ENCODE measurements at regions not wholly inside any gene's neighbourhood (a gene's known extent, or its start where the extent isn't known, plus 50 kb on each side); places are given as distances from the start of the nearest gene placed in this dataset.

DNA sequence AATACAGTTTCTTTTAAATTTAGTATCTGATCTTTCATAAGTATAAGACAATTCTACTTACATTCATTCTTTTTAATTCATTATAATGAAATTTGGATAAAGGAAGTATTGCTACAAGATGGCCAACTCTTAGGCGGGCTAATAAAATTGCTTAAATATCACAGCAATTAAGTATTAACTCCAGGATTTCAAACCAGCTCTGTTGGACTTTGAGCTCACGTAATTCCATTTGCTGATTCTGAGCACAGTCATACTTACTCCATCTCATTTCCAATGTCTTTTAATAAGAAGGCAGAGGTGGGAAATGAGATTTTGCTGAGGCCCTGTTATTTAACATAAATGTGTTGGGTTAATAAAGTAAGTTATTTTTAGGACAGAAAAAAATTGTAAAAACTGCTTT is 748.1 kb downstream of the KCNA4 start:
- ChIA-PET POLR2A (no interaction called here), CTCF (interaction anchor here (1.0 kb wide), 1 partner anchor 65 kb away, joined by 3 read pairs; no protein-coding TSS in a partner anchor)
- no peaks in the 10 kb centered on the region for H3K36me3 ChIP-seq (ENCODE audit: control insufficient read depth, insufficient read depth, low read length)
- no peak for DNase-seq (ENCODE audit: low read depth)
- H3K27me3 ChIP-seq (ENCODE audit: control insufficient read depth, insufficient read depth, low read length): no peaks in the 10 kb centered on the region
- no peak overlapping the region for H3K4me3 ChIP-seq (ENCODE audit: low read depth, low read length)
- TF ChIP-seq, protein P1, sequence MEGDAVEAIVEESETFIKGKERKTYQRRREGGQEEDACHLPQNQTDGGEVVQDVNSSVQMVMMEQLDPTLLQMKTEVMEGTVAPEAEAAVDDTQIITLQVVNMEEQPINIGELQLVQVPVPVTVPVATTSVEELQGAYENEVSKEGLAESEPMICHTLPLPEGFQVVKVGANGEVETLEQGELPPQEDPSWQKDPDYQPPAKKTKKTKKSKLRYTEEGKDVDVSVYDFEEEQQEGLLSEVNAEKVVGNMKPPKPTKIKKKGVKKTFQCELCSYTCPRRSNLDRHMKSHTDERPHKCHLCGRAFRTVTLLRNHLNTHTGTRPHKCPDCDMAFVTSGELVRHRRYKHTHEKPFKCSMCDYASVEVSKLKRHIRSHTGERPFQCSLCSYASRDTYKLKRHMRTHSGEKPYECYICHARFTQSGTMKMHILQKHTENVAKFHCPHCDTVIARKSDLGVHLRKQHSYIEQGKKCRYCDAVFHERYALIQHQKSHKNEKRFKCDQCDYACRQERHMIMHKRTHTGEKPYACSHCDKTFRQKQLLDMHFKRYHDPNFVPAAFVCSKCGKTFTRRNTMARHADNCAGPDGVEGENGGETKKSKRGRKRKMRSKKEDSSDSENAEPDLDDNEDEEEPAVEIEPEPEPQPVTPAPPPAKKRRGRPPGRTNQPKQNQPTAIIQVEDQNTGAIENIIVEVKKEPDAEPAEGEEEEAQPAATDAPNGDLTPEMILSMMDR (IDR thresholded peaks at IDR 0.05; ENCODE audit: insufficient read depth, low read depth, low read length): no peak

DNA sequence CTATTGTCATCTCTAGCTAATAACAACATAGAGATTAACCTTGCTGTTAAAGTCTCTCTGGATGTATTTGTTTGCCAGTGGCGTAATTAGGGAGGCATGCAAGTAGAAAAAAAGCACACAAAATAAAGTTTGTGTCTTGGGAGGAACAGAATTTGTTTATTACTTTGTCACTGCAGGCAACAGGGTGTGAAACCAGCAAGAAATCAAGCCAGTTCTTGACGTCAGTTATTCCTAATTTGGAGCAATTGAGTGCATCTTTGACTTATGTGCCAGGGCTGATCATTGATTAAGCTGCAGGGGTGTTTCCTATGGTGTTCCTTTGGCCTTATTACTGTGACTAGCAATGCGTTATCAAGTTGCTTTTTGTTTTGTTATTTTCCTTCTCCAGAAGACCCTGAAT is 751.0 kb downstream of the KCNA4 start:
- ChIA-PET POLR2A (no interaction called here), CTCF (no interaction called here)
- no peak for DNase-seq (ENCODE audit: low read depth)
- H3K36me3 ChIP-seq (ENCODE audit: control insufficient read depth, insufficient read depth, low read length): no peaks in the 10 kb centered on the region
- TF ChIP-seq, protein P1 (IDR thresholded peaks at IDR 0.05; ENCODE audit: insufficient read depth, low read depth, low read length): no peak
- H3K4me3 ChIP-seq (ENCODE audit: low read depth, low read length): no peak overlapping the region
- no peaks in the 10 kb centered on the region for H3K27me3 ChIP-seq (ENCODE audit: control insufficient read depth, insufficient read depth, low read length)

DNA sequence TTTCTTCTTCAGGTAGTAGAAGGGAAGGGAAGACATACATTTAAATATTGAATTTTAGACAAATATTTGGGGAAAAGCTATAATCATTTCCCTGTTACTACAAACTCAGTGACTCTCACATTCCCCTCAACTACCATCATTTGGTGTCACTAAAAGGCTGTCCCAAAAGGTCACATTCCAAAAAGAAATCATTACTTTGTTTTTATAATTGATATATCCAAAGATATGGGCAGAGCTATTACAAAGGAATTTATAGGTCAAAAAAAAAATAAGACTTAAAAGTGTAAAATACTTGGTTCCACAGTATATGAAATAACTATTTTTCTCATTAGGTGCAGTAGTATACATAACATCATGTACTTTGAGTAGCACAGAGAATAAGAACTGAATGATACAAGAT is 751.4 kb downstream of the KCNA4 start:
- no peak overlapping the region for H3K4me3 ChIP-seq (ENCODE audit: low read depth, low read length)
- POLR2A ChIA-PET: no interaction called here
- H3K27me3 ChIP-seq (ENCODE audit: control insufficient read depth, insufficient read depth, low read length): no peaks in the 10 kb centered on the region
- DNase-seq (ENCODE audit: low read depth): no peak
- CTCF ChIA-PET: no interaction called here
- H3K36me3 ChIP-seq (ENCODE audit: control insufficient read depth, insufficient read depth, low read length): no peaks in the 10 kb centered on the region
- TF ChIP-seq, protein P1 (IDR thresholded peaks at IDR 0.05; ENCODE audit: insufficient read depth, low read depth, low read length): no peak

DNA sequence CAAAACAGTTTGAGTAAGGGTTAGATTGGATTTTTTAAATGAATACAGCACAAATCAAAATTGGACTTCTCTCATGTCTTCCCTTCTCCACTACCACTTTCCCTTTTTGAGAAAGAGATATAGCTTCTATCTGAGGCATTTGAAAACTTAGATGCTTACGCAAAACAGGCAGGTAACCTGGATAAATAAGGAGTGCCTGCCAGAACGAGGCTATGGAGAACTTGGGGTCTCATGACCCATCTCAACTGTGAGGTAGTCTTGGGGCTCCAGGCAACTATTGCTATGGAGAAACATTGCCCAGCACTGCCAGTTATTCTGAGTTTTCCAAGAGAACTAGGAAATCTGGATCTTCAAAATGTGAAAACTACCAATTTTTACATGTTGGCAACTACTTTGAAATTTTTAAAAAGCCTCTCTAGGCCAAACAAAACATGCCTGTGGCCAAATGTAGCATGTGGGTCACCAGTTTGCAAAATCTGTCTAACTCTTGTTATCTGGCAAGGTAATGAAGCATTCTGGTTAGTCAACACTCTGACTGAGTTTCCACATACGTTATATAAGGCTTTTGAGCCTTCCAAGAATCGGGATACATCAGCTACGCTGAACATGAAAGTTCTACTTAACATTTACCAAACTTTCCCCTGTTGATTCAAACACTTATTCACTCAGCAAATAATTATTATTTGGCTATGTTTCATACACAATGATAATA is 752.7 kb downstream of the KCNA4 start:
- Histone ChIP-seq H3K4me3 (ENCODE audit: low read depth, low read length) (no peak overlapping the region), H3K27me3 (ENCODE audit: control insufficient read depth, insufficient read depth, low read length) (no peaks in the 10 kb centered on the region), H3K36me3 (ENCODE audit: control insufficient read depth, insufficient read depth, low read length) (no peaks in the 10 kb centered on the region)
- ChIA-PET CTCF (no interaction called here), POLR2A (no interaction called here)
- DNase-seq (ENCODE audit: low read depth): no peak
- TF ChIP-seq, protein P1 (IDR thresholded peaks at IDR 0.05; ENCODE audit: insufficient read depth, low read depth, low read length): no peak

DNA sequence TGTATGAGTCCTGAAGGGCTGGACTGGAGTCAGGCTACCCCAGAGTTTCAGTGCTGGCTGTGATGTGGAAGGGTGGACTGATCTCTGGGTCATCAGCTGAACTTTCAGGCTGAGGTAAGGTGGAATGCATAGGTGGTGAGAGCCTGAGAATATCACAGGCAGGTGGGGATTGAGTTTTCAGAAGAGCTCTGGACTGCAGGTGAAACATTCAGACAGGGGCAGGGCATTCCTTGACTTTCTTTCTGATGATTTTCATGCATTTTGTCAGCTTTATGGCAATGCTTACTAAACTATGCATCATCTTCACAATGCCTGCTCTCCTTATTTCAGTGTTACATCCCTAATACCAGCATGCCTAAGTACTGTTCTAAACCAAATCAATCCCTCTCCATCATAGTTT is 755.0 kb downstream of the KCNA4 start:
- ChIA-PET CTCF (interaction anchor here (0.9 kb wide), 1 partner anchor 77 kb away, joined by 3 read pairs; no protein-coding TSS in a partner anchor), POLR2A (no interaction called here)
- Histone ChIP-seq H3K27me3 (ENCODE audit: control insufficient read depth, insufficient read depth, low read length) (no peaks in the 10 kb centered on the region), H3K36me3 (ENCODE audit: control insufficient read depth, insufficient read depth, low read length) (no peaks in the 10 kb centered on the region), H3K4me3 (ENCODE audit: low read depth, low read length) (no peak overlapping the region)
- TF ChIP-seq, protein P1 (IDR thresholded peaks at IDR 0.05; ENCODE audit: insufficient read depth, low read depth, low read length): no peak
- no peak for DNase-seq (ENCODE audit: low read depth)
